ENCODE measurements at regions not wholly inside any gene's neighbourhood (a gene's known extent, or its start where the extent isn't known, plus 50 kb on each side); places are given as distances from the start of the nearest gene placed in this dataset.

GRCh38 chr7:25638590-25639244, 410.4 kb upstream of the NPVF start:
- DNase-seq = no peak

GRCh38 chr7:25642849-25643248, 414.6 kb upstream of the NPVF start:
- no peak for DNase-seq

GRCh38 chr7:25643286-25643685, 415.0 kb upstream of the NPVF start:
- DNase-seq = no peak

GRCh38 chr7:25643770-25644394, 415.6 kb upstream of the NPVF start:
- no peak for DNase-seq

GRCh38 chr7:25646726-25647413, 418.6 kb upstream of the NPVF start:
- no peak for DNase-seq

- DNase-seq = no peak
These were observed 419.6 kb upstream of the NPVF start for GRCh38 chr7:25647872-25648271.

- DNase-seq = no peak
These were observed 424.1 kb upstream of the NPVF start for GRCh38 chr7:25652366-25652765.

- no peak for DNase-seq
These were observed 425.1 kb upstream of the NPVF start for GRCh38 chr7:25653384-25653783.

- no peak for DNase-seq
These were observed 427.8 kb upstream of the NPVF start for GRCh38 chr7:25656071-25656470.

GRCh38 chr7:25656581-25657026, 428.3 kb upstream of the NPVF start:
- peak; percentile 66 for DNase-seq

- no peak for DNase-seq
These were observed 430.1 kb upstream of the NPVF start for GRCh38 chr7:25658375-25658774.

GRCh38 chr7:25659841-25660240, 431.6 kb upstream of the NPVF start:
- DNase-seq = no peak

- peak; percentile 68 for DNase-seq
These were observed 434.8 kb upstream of the NPVF start for GRCh38 chr7:25662841-25663800.

GRCh38 chr7:25663877-25664276, 435.6 kb upstream of the NPVF start:
- DNase-seq = peak; percentile 78

GRCh38 chr7:25664593-25664992, 436.3 kb upstream of the NPVF start:
- no peak for DNase-seq

- DNase-seq = no peak
These were observed 437.1 kb upstream of the NPVF start for GRCh38 chr7:25665374-25665773.

GRCh38 chr7:25665903-25666670, 437.8 kb upstream of the NPVF start:
- DNase-seq = no peak

GRCh38 chr7:25666671-25667060, 438.4 kb upstream of the NPVF start:
- DNase-seq = no peak

GRCh38 chr7:25669281-25669781, 441.0 kb upstream of the NPVF start:
- no peak for DNase-seq

- peak; percentile 57 for DNase-seq
These were observed 441.9 kb upstream of the NPVF start for GRCh38 chr7:25669961-25670841.

GRCh38 chr7:25671111-25671510, 442.8 kb upstream of the NPVF start:
- DNase-seq = no peak
